Caco-2 (cell line): ENCODE measurements at regions not wholly inside any gene's neighbourhood (a gene's known extent, or its start where the extent isn't known, plus 50 kb on each side); places are given as distances from the start of the nearest gene placed in this dataset.

Experiments used
- BruUV-seq: library from RNA; stranded (reverse); fragments of 400-500 nt; replicated peaks from 2 replicates; lab custom pipeline; 2021; lab: Mats Ljungman, UMichigan
- CTCF ChIA-PET: fragments of 300-600 bp; sonication (Branson Sonifier 250); formaldehyde crosslinking; loops from one replicate; lab custom pipeline; 2022; ENCODE audit warnings: antibody characterized with exemption; lab: Charles Lee
- POLR2A ChIA-PET: fragments of 300-600 bp; sonication (Branson Sonifier 250); formaldehyde crosslinking; loops from one replicate; lab custom pipeline; 2022; ENCODE audit warnings: antibody characterized with exemption; lab: Charles Lee
- DNase-seq, 2 experiments: peaks; one replicate each; pipeline versions ENCODE4 v3.0.0 to v3.0.0-alpha.2; 2020 to 2022
- H3K27me3 ChIP-seq: replicated peaks from 2 replicates; pipeline ENCODE4 v1.6.0; 2011; ENCODE audit warnings: low read length; ENCODE audit not compliant: control insufficient read depth, insufficient read depth
- H3K36me3 ChIP-seq: 2 replicates; pipeline ENCODE4 v1.5.1; 2011; ENCODE audit warnings: low read length; ENCODE audit not compliant: control insufficient read depth, insufficient read depth
- H3K4me1 ChIP-seq: fragments of 250-450 bp; sonication (Bioruptor Pico); 2 replicates; pipeline ENCODE4 v1.5.1; 2020; ENCODE audit warnings: mild to moderate bottlenecking
- H3K4me3 ChIP-seq: 2 replicates; pipeline ENCODE4 v1.5.1; 2011; ENCODE audit warnings: low read depth, mild to moderate bottlenecking, control low read depth, low read length
- H3K9me3 ChIP-seq: fragments of 250-450 bp; sonication (Bioruptor Pico); 2 replicates; pipeline ENCODE4 v1.5.1; 2020; ENCODE audit warnings: mild to moderate bottlenecking, moderate library complexity
- H3K27ac Mint-ChIP-seq: one replicate; pipeline ENCODE4 v1.8.0; 2022; ENCODE audit warnings: mixed read lengths; ENCODE audit not compliant: unreplicated experiment
- H3K27me3 Mint-ChIP-seq: one replicate; pipeline ENCODE4 v1.8.0; 2022; ENCODE audit warnings: mixed read lengths; ENCODE audit not compliant: insufficient read depth, unreplicated experiment
- H3K36me3 Mint-ChIP-seq: one replicate; pipeline ENCODE4 v1.8.0; 2022; ENCODE audit warnings: mild to moderate bottlenecking, mixed read lengths; ENCODE audit not compliant: insufficient read depth, unreplicated experiment
- H3K4me1 Mint-ChIP-seq: one replicate; pipeline ENCODE4 v1.8.0; 2022; ENCODE audit warnings: low read depth, mixed read lengths; ENCODE audit not compliant: unreplicated experiment
- H3K4me3 Mint-ChIP-seq: one replicate; pipeline ENCODE4 v1.8.0; 2022; ENCODE audit warnings: mild to moderate bottlenecking, moderate library complexity, mixed read lengths; ENCODE audit not compliant: unreplicated experiment
- H3K9me3 Mint-ChIP-seq: one replicate; pipeline ENCODE4 v1.8.0; 2022; ENCODE audit warnings: mixed read lengths; ENCODE audit not compliant: unreplicated experiment
- CTCF ChIP-seq, 2 experiments: fragments of 200-600 bp in 1 of 2; IDR thresholded peaks; 1 replicate in 1 of 2; 2 replicates in 1 of 2; pipeline versions ENCODE4 v1.5.1 to v1.8.0; 2011 to 2022; ENCODE audit warnings: antibody characterized with exemption in 1 of 2, control low read depth in 1 of 2, inconsistent platforms in 1 of 2, low read depth in 1 of 2, low read length in 1 of 2, mild to moderate bottlenecking in 1 of 2, moderate library complexity in 1 of 2; ENCODE audit not compliant: insufficient read depth in 1 of 2, severe bottlenecking in 1 of 2, unreplicated experiment in 1 of 2
- intact Hi-C: fragments of 100-400 bp; cut with micrococcal nuclease; formaldehyde crosslinking; loops from one replicate; pipeline ENCODE4 v1.10.0; 2022; ENCODE audit not compliant: unreplicated experiment

- Mint-ChIP-seq H3K27me3 (peaks cover 17% of the 10 kb centered on the region), H3K4me1 (no peaks in the 10 kb centered on the region), H3K9me3 (no peaks in the 10 kb centered on the region), H3K27ac (no peak overlapping the region), H3K4me3 (no peak overlapping the region), H3K36me3 (no peaks in the 10 kb centered on the region)
- Histone ChIP-seq H3K9me3 (peaks cover 12% of the 10 kb centered on the region; the same call in 1 of the 2 replicates), H3K36me3 (no peaks in the 10 kb centered on the region), H3K27me3 (no peaks in the 10 kb centered on the region; the same call in 1 of the 2 replicates), H3K4me3 (no peak overlapping the region), H3K4me1 (peaks cover 10% of the 10 kb centered on the region; the same call in 1 of the 2 replicates)
- no peak for TF ChIP-seq CTCF (IDR thresholded peaks at IDR 0.05; ENCODE audit: insufficient read depth in 1 of 2, low read depth in 1 of 2, low read length in 1 of 2, severe bottlenecking in 1 of 2, unreplicated experiment in 1 of 2)
- no peak for DNase-seq
- POLR2A ChIA-PET, result no interaction called here
- BruUV-seq, result no TSS peak
- intact Hi-C loops, result loop anchor here (5.0 kb wide), 1 partner anchor 38 kb away; no protein-coding TSS in a partner anchor
- CTCF ChIA-PET, result interaction anchor here (1.0 kb wide), 1 partner anchor 36 kb away, joined by 3 read pairs; no protein-coding TSS in a partner anchor
Measured at GRCh38 chr20:59459586-59459985, 144.8 kb upstream of the PHACTR3 start.

- H3K9me3 Mint-ChIP-seq, result no peaks in the 10 kb centered on the region
- no peaks in the 10 kb centered on the region for H3K4me1 Mint-ChIP-seq
- H3K4me1 ChIP-seq, result peaks cover 8% of the 10 kb centered on the region; the same call in 1 of the 2 replicates
- ChIA-PET POLR2A (no interaction called here), CTCF (interaction anchor here (0.8 to 0.9 kb wide), 2 partner anchors 35 to 373 kb away, joined by 3 to 5 read pairs; no protein-coding TSS in a partner anchor)
- no peak for DNase-seq
- no peaks in the 10 kb centered on the region; the same call in 1 of the 2 replicates for H3K27me3 ChIP-seq
- no peak overlapping the region for H3K4me3 ChIP-seq
- peaks cover 18% of the 10 kb centered on the region for H3K27me3 Mint-ChIP-seq
- no TSS peak for BruUV-seq
- no peaks in the 10 kb centered on the region for H3K36me3 Mint-ChIP-seq
- no peak overlapping the region for H3K27ac Mint-ChIP-seq
- H3K36me3 ChIP-seq, result no peaks in the 10 kb centered on the region
- H3K4me3 Mint-ChIP-seq, result no peak overlapping the region
- no peak for TF ChIP-seq CTCF (IDR thresholded peaks at IDR 0.05; ENCODE audit: insufficient read depth in 1 of 2, low read depth in 1 of 2, low read length in 1 of 2, severe bottlenecking in 1 of 2, unreplicated experiment in 1 of 2)
- intact Hi-C loops, result no loop called here
- peaks cover 12% of the 10 kb centered on the region; the same call in 1 of the 2 replicates for H3K9me3 ChIP-seq
Measured at GRCh38 chr20:59460352-59460751, 144.0 kb upstream of the PHACTR3 start.

- BruUV-seq, result no TSS peak
Measured at GRCh38 chr20:59461526-59461925, 142.8 kb upstream of the PHACTR3 start.

More at GRCh38 chr20:59461526-59461925, 142.8 kb upstream of the PHACTR3 start:
- Histone ChIP-seq H3K4me3 (no peak overlapping the region), H3K9me3 (peaks cover 12% of the 10 kb centered on the region; the same call in 1 of the 2 replicates), H3K36me3 (no peaks in the 10 kb centered on the region), H3K27me3 (no peaks in the 10 kb centered on the region; the same call in 1 of the 2 replicates), H3K4me1 (no peaks in the 10 kb centered on the region)
- intact Hi-C loops, result no loop called here
- Mint-ChIP-seq H3K36me3 (no peaks in the 10 kb centered on the region), H3K27ac (no peak overlapping the region), H3K9me3 (no peaks in the 10 kb centered on the region), H3K4me3 (no peak overlapping the region), H3K27me3 (peaks cover 22% of the 10 kb centered on the region), H3K4me1 (no peaks in the 10 kb centered on the region)
- TF ChIP-seq CTCF (IDR thresholded peaks at IDR 0.05; ENCODE audit: insufficient read depth in 1 of 2, low read depth in 1 of 2, low read length in 1 of 2, severe bottlenecking in 1 of 2, unreplicated experiment in 1 of 2), result no peak
- ChIA-PET POLR2A (no interaction called here), CTCF (interaction anchor here (0.5 kb wide), 1 partner anchor 1027 kb away, joined by 3 read pairs; no protein-coding TSS in a partner anchor)
- DNase-seq, result no peak
